GM12873 (cell line): ENCODE measurements at regions not wholly inside any gene's neighbourhood (a gene's known extent, or its start where the extent isn't known, plus 50 kb on each side); places are given as distances from the start of the nearest gene placed in this dataset.

ENCODE experiments used
- TF ChIP-seq, protein P1 (sequence below): IDR thresholded peaks from 2 replicates; pipeline ENCODE4 v1.5.1; 2012; ENCODE audit warnings: low read depth, mild to moderate bottlenecking, moderate library complexity, low read length, control low read depth; ENCODE audit not compliant: insufficient read depth; ENCODE audit errors: missing control alignments

- TF ChIP-seq, protein P1, sequence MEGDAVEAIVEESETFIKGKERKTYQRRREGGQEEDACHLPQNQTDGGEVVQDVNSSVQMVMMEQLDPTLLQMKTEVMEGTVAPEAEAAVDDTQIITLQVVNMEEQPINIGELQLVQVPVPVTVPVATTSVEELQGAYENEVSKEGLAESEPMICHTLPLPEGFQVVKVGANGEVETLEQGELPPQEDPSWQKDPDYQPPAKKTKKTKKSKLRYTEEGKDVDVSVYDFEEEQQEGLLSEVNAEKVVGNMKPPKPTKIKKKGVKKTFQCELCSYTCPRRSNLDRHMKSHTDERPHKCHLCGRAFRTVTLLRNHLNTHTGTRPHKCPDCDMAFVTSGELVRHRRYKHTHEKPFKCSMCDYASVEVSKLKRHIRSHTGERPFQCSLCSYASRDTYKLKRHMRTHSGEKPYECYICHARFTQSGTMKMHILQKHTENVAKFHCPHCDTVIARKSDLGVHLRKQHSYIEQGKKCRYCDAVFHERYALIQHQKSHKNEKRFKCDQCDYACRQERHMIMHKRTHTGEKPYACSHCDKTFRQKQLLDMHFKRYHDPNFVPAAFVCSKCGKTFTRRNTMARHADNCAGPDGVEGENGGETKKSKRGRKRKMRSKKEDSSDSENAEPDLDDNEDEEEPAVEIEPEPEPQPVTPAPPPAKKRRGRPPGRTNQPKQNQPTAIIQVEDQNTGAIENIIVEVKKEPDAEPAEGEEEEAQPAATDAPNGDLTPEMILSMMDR = no peak
Measured at GRCh38 chr6:135606392-135606791, 108.9 kb upstream of the AHI1 start.

DNA sequence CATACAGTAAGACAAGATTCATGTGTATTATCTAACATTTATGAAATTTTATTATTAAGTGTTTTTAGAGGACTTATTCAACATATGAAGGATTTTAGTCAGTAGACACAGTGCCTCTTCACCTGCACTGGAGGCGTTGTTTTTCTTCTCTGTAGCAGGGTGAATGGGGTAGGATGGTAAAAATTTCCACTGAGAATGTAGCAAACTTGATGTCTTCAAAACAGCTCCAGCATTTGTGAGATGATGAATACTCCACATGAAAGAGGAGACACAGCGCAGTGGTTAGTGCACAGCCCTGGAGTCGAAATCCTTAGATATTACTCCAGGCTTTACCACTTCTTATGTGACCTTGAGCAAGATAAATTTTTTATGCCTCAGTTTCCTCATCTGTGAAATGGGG, 110.5 kb upstream of the AHI1 start:
- TF ChIP-seq, protein P1 = no peak

DNA sequence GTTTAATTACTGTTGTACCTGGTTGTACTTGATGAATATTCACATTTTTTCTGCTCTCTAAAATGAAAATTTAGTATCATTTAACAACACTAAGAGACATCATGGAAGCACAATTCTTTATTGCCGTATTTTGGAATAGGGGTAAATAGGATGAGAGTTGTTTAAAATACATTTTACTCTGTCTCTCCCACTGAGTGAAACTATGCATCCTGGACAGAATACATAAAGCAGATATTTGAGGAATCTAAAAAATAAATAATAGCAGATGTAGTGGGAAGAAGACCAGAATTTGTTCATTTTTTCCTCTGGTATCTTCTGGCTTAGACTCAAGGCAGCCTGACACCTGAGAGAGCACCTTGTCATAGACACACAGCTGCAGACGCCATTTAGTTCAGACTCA, 119.1 kb upstream of the AHI1 start:
- TF ChIP-seq, protein P1 = no peak

GRCh38 chr6:135617222-135617621, 119.7 kb upstream of the AHI1 start:
- TF ChIP-seq, protein P1 = no peak

GRCh38 chr6:135622081-135622480, 124.5 kb upstream of the AHI1 start:
- TF ChIP-seq, protein P1 = no peak

DNA sequence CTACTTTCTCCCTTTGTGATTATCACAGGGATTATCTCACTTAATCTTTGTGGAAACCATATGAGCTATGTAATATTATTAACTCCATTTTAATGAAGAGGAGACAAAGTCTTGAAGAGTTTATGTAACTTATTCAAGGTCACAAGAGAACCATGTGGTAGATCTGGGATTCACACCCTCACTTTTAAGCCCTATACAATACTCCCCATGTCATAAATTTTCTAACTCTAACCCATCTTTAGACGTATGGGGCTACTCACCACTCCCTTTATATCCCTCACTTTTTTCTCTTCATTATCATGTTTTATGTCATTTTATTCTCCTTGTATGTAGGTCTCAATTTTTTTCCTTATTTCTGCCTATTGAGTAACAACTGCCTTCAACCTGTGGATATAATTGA, 126.4 kb upstream of the AHI1 start:
- TF ChIP-seq, protein P1 = no peak

DNA sequence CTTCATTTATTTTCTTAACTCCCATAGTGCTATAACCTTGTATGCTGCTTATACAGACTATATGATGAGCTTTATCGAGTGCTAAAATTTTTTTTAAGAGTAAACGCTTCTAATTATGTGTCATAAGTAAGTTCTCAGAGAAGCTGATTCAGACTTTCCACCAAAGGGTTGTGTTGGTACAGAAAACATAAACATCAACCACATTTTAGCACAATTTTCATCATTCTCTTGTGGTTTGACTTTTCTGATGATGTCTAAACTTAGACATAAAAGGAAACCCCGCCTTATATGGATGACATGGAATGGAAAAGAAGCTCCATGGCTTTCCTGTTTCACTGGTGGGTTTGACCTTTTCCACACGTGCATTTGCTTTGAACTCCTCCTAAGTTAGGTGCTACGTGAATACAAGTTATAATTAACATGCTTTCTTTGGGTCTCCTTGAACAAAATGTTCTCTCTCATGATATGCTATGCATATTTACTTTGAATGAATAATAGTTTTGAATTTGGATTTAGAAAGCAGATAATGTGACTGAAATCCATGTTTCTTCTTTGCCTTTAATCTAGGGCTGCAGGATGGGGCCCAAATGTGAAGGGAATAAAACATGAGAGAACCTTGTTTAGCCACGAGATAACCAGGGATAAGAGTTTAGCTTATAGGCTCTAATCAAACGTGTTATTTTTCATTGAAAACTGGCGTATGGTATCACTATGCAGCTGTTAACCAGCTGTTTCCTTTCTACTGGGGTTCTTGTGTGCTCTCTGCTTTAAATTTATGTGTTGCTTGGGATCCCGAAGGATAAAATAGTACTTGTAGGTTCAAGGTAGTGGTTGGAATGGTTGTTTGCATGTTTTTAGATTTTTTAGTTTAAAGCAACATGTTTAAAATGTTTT, 127.1 kb upstream of the AHI1 start:
- TF ChIP-seq, protein P1 = no peak
